ENCODE measurements at regions not wholly inside any gene's neighbourhood (a gene's known extent, or its start where the extent isn't known, plus 50 kb on each side); places are given as distances from the start of the nearest gene placed in this dataset.

- no peak overlapping the region for H3K27ac ChIP-seq (ENCODE audit: low read length)
- CTCF ChIA-PET = no interaction called here
- POLR2A ChIA-PET = no interaction called here
- no peaks in the 10 kb centered on the region; the same call in 1 of the 2 replicates for H3K27me3 ChIP-seq (ENCODE audit: control insufficient read depth, insufficient read depth, low read length)
- in situ Hi-C loops (cut with HindIII; ENCODE audit: low pct_unique_long_range_greater_than_20kb, low sequenced_read_pairs) (no loop called here), intact Hi-C loops (cut with micrococcal nuclease; ENCODE audit: unreplicated experiment) (no loop called here)
- no TSS peak for BruUV-seq (replicated peaks)
- no peak overlapping the region for H3K4me3 ChIP-seq (ENCODE audit: low read depth in 2 of 2, low read length in 2 of 2)
- no peak for DNase-seq (ENCODE audit: low read depth, low spot score)
- no peaks in the 10 kb centered on the region for H3K36me3 ChIP-seq (ENCODE audit: control insufficient read depth, insufficient read depth, low read length)
- no peak for TF ChIP-seq REST (IDR thresholded peaks at IDR 0.05; ENCODE audit: insufficient read depth in 1 of 2, low read depth in 2 of 2, low read length in 1 of 2)
- no peaks in the 10 kb centered on the region for H3K4me1 ChIP-seq (ENCODE audit: control insufficient read depth, insufficient read depth, low read length)
- no peaks in the 10 kb centered on the region for H3K9me3 ChIP-seq (ENCODE audit: control insufficient read depth, insufficient read depth, low read depth, low read length)
- ATAC-seq = no peak
These were observed 392.8 kb downstream of the TNS1 start for GRCh38 chr2:217609952-217610351.

GRCh38 chr2:217606296-217606695 lies 396.5 kb downstream of the TNS1 start:
- in situ Hi-C loops (cut with HindIII; ENCODE audit: low pct_unique_long_range_greater_than_20kb, low sequenced_read_pairs) = no loop called here
- ChIA-PET CTCF (no interaction called here), POLR2A (no interaction called here)
- BruUV-seq (replicated peaks) = no TSS peak
- intact Hi-C loops (cut with micrococcal nuclease; ENCODE audit: unreplicated experiment) = no loop called here
- H3K4me3 ChIP-seq (ENCODE audit: low read depth in 2 of 2, low read length in 2 of 2) = no peak overlapping the region
- DNase-seq (ENCODE audit: low read depth, low spot score) (no peak), ATAC-seq (no peak)
- no peak overlapping the region for H3K27ac ChIP-seq (ENCODE audit: low read length)
- no peaks in the 10 kb centered on the region for H3K9me3 ChIP-seq (ENCODE audit: control insufficient read depth, insufficient read depth, low read depth, low read length)
- H3K27me3 ChIP-seq (ENCODE audit: control insufficient read depth, insufficient read depth, low read length) = peaks cover under 1% of the 10 kb centered on the region; the same call in 1 of the 2 replicates
- H3K4me1 ChIP-seq (ENCODE audit: control insufficient read depth, insufficient read depth, low read length) = no peaks in the 10 kb centered on the region
- H3K36me3 ChIP-seq (ENCODE audit: control insufficient read depth, insufficient read depth, low read length) = no peaks in the 10 kb centered on the region
- TF ChIP-seq POLR2AphosphoS5 (IDR thresholded peaks at IDR 0.05; ENCODE audit: low read depth, low read length) = no peak
- no peak for TF ChIP-seq SIN3A (IDR thresholded peaks at IDR 0.05; ENCODE audit: borderline replicate concordance, insufficient read depth, low read depth, low read length)
- no peak for TF ChIP-seq CTCF (IDR thresholded peaks at IDR 0.05)
- TF ChIP-seq TCF7L2 (IDR thresholded peaks at IDR 0.05; ENCODE audit: low read depth, low read length) = no peak
- no peak for TF ChIP-seq REST (IDR thresholded peaks at IDR 0.05; ENCODE audit: insufficient read depth in 1 of 2, low read depth in 2 of 2, low read length in 1 of 2)

Measured in Panc1 (cell line).